ENCODE measurements at regions not wholly inside any gene's neighbourhood (a gene's known extent, or its start where the extent isn't known, plus 50 kb on each side); places are given as distances from the start of the nearest gene placed in this dataset.

DNA sequence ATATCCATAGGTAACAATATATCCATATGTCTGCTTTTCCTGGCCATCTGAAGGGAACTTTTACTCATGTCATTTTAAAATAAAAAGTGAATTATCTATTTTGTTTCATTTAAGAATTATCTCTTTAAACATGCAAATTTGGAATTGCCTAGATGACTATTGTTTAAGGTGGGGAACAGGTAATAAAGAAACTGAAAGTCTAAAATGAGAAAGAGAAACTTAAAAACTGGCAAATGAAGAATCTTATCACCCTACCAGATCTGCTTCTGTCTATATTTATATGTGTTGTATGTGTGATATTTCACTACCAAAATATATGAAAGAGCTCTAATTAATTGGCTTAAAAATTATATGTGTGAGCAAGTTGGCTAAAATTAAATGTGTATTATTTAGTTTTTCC, 243.2 kb upstream of the KCNH7 start:
- TF ChIP-seq EP300 (conservative IDR thresholded peaks at IDR 0.05; ENCODE audit: poor library complexity, severe bottlenecking) (no peak), SMC3 (conservative IDR thresholded peaks at IDR 0.05; ENCODE audit: poor library complexity) (no peak), EZH2 (IDR thresholded peaks at IDR 0.05; ENCODE audit: borderline replicate concordance, insufficient read depth, low read length, poor library complexity, severe bottlenecking) (no peak), REST (IDR thresholded peaks at IDR 0.05; ENCODE audit: borderline replicate concordance) (no peak), CTCF (IDR thresholded peaks at IDR 0.05; ENCODE audit: poor library complexity, severe bottlenecking) (no peak), TAF1 (IDR thresholded peaks at IDR 0.05; ENCODE audit: low read depth) (no peak), POLR2AphosphoS5 (IDR thresholded peaks at IDR 0.05) (no peak)
